Stimulated activated CD8-positive, alpha-beta memory T cell treated with anti-CD3 and anti-CD28 coated beads, Interleukin-15, amount 100 ng/mL, for 24 hours (primary cell): ENCODE measurements at regions not wholly inside any gene's neighbourhood (a gene's known extent, or its start where the extent isn't known, plus 50 kb on each side); places are given as distances from the start of the nearest gene placed in this dataset.

Source experiments
- DNase-seq: peaks from one replicate; pipeline ENCODE4 v3.0.0-alpha.2; 2020; ENCODE audit warnings: low read depth

DNA sequence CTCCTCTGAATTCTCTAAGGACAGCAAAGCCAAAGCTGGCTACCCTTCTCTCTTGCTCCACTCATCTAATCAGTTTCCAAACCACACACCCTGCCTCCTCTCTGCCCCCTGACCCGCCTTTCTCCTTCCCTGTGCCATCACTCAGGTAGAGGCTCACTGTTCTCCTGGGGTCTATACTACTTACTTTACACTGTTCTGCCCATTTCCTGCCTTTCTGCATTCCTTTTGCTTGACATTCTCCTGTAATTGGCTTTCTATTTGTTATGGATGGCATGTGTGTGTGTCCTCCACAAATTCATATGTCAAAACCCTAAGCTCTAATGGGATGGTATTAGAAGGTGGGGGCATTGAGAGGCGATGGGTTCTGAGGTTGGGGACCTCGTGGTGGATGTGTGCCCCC is 675.2 kb upstream of the ID2 start:
- DNase-seq: no peak

DNA sequence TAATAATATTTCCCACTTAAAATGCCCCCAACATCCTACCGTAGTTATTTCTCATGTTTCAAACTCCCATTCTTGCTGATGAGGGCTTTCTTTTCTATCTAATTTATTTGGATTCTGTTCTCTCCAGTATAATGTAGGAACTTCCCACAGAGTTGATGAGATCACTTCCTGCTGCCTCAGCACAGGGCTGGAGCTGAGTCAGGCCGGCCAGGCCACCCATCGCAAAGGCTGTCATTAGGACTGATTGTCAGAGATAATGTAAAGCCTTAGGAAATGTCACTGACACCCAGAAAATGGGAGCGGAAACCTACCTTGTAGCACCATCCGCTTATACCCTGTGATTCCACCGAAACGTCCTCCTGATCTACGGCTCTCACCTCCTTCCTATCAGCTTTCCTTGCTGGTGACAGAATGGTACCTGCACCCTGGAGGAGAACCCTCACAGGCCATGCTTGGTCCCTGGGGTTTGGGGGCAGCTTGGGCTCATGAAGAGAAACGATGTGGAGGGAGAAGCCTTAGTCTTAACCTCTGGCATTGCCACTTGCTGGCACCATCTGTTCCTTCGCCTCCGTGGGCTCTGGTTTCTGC is 672.8 kb upstream of the ID2 start:
- DNase-seq: no peak

DNA sequence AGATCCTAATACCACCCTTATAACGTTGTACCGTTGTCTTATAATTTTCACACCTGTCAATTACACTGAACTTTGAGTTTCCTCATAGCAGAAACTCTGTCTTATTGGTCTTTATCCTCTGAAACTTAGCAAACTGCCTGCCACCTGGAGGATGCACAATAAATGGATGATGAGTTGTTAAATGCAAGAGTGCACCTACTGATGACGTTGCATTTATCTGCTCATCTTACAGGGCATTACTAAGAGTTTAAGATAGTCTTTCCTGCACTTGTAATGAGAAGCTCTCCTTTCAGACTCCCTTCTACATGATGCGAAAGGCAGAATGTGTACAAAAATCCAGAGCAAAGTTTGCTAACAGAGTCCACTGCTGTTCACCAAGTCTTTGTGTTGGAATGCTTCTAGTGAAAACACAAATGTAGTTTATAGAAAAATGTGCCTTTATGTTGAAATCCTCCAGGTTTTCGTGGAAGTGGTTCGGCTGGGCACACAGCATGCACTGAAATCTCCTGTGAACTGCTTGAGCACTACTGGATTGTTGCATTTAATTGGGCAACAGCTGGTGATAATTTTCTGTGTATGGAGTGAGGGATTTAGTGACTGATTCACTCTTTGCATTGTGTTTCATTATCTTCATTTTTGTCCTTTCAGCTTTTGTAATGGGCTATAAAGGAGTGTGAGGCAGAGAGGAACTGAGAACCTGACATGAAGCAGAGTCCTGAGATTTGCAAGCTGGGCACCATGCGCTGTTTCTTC is 665.8 kb upstream of the ID2 start:
- DNase-seq: no peak

DNA sequence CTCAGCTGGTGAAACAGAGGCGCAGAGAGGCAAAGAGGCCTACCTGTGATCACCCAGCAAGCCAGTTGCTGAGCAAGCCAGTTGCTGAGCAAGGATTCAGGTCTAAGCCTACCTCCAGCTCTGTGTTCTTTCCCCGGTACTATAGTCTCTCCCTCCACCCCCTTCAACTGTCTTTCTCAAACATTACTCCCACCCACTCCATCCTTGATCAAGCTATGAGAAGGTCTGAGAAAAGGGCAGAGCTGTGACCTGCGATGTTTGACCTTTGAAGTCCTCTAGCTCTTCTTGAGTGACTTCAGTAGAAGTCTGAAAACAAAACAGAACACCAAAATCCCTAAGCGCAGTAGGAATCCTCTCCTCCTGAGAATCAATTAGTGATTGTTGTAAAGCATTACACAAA is 665.2 kb upstream of the ID2 start:
- no peak for DNase-seq

DNA sequence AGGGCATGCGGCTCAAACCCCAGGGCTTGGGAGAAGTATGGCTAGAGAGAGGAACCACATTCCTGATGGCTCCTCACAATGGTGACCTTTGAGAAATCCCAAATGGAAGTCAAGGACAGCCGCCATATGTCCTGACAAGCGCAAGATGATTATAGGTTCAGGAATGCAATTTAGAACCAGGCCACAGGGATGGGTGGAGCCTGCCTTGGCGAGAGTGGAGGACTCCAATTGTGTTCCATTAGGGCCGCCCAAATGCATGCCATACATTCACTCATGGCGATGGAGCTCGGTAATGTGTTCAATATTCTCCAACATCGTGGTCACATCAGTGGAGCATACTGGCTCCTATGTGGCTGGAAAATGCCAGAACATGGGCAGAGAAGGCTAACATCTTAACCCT is 662.9 kb upstream of the ID2 start:
- no peak for DNase-seq

DNA sequence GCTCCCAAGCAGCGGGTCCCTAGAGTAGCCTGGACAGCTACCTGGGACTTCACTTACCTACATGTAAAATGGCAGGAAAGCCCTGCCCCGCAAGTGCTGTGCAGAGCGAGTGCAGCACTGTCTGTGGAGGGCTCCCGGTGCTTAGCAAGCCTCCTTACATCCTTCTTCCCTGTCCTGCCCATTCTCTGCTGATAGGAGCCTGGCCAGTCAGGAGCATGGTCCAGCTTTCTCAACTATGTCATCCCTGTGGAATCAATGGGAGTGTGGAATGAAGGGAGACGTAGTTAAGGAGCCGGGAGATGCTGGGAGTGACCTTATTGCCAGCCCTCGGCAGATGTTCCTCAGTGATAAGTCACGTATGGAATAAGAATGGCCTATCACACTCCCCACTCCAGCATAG is 661.9 kb upstream of the ID2 start:
- no peak for DNase-seq

DNA sequence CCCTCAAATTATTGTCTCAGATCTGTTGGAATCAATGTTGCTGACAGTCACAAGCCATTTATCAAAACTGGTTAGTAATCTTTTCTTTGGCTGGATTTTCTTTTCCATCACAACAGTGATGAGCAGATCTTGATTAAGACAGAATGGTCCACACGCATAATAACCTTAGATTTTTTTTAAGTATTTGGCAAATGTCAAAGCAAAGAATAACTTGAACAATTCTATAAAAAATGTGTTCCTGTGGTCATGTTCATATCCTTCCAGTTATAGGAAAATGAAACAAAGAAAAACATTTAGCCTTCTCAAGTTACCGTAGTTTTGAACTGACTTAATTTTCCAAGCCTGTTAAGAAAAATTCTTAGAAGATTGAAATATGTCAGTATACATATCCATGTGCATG is 659.9 kb upstream of the ID2 start:
- DNase-seq: no peak

DNA sequence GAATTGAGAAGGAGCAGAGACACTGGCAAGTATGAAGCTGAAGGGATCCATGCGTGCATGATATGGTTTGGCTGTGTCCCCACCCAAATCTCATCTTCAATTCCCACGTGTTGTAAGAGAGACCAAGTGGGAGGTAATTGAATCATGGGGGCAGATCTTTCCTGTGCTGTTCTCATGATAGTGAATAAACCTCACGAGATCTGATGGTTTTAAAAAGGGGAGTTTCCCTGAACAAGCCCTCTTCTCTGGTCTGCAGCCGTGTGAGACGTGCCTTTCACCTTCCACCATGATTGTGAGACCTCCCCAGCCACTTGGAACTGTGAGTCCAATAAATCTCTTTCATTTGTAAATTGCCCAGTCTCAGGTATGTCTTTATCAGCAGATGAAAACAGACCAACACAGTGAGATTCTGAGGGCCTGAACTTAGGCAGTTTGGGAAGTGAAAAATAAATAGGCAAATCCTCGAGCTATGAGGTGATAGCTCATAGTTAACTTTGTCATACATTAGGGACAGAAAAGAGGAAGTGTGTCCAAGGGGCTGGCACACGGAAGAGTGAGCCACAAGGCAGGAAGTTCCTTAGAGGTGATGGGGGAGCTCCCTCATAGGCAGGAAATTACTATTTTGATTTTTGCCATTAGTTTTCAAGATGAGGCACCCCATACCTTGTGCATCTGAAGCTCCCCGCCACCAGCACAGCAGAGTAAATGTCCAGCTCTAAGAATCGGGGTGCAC is 658.8 kb upstream of the ID2 start:
- DNase-seq: no peak

DNA sequence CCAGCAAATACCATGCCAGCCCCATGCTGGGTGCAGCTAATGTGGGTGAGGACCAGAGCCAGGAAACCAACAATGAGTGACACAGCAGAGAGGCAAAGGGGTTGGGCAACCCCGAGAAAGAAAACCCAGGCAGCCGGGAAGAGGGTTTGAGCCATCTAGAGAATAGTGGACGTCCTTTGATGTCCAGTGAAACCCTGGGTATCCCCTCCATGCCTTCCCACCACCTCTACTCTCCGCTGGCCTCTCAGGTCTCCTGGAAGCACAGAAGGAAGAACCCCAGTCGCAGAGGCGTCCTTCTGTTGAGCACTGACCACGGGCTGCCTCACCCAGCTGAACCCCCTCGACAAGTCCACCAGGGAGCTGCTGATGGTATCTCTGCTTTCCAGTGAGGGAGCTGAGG is 657.4 kb upstream of the ID2 start:
- DNase-seq: no peak

DNA sequence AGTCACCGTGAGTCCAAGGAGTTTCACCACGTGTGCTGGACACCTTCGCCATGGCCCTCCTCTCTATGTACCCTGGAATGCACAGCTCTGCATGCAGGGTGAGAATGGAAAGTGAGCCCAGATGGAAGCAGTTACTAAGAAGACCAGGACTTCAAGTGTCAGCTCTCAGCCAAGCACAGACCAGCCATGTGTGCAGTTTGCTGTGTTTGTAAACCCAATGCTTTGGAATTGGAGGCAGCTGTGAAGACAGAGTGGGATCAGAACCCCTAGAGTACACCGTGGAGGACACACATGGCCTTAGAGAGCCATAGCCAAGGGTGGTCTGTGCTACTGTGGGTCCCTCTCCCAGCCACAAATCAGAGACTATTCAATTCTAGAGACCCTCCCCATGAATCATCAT is 655.5 kb upstream of the ID2 start:
- DNase-seq: no peak

DNA sequence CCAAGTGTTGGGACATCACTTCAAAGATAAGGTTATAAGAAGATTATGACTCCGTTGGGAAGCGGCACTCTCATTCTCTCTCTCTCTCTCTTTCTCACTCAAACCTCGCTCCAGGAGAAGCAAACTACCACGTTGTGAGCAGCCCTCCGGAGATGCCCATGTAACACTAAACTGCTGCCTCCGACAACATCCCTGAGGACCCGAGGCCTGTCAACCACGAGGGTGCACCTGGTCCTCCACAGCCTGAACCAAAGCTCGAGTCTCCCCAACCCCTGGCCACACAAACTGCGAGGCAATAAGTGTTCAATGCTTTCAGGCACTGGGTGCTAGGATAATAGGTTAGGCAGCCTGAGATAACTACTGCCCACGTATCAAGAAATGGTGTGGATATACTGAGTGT is 654.5 kb upstream of the ID2 start:
- DNase-seq: no peak

DNA sequence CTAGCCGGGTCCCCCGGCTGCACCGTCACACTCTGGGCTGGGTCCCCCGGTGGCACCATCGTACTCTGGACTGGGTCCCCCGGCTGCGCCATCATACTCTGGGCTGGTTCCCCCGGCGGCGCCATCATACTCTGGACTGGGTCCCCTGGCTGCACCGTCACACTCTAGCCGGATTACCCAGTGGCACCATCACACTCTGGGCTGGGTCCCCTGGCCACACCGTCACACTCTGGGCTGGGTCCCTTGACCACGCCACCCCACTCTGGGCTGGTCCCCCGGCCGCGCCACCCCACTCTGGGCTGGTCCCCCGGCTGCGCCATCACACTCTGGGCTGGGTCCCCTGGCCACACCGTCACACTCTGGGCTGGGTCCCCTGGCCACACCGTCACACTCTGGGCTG is 653.8 kb upstream of the ID2 start:
- no peak for DNase-seq

DNA sequence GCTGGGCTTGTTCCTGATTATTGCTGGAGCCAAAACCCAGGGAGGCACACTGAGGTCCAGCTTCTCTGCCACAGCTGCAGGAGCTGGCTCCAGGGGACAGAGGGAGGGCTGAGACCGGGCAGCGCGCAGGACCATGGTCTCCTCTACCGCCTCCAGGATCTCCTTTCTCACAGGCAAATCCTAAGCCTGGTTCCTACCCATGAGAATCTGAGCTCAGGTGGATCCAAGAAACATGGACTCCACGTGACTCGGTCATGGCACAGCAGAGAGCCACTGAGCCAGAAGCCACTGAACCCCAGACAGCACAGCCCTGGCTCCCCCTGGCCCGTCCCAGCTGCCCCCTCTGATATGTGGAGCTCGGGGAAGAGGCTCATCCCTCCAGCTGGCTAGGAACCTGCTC is 653.4 kb upstream of the ID2 start:
- DNase-seq: no peak

DNA sequence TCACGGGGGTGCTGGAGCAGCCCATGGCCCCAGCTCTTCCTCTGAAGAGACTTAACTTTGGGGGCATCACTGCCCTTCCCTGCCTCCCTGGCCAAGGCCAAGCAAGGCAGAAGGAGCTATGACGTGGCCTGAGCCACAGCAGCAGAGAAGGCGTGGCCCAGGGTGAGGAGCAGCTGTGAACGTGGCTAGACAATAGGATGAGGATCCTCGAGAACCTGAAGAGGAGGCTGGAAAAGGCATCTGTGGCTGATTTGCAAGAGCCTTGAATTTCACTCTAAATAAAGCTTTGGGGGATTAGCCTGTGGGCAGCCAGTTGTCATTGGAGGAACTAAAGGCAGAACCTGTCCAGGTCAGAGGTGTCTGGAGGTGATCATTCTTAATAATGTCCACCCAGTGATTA is 652.9 kb upstream of the ID2 start:
- DNase-seq: no peak

DNA sequence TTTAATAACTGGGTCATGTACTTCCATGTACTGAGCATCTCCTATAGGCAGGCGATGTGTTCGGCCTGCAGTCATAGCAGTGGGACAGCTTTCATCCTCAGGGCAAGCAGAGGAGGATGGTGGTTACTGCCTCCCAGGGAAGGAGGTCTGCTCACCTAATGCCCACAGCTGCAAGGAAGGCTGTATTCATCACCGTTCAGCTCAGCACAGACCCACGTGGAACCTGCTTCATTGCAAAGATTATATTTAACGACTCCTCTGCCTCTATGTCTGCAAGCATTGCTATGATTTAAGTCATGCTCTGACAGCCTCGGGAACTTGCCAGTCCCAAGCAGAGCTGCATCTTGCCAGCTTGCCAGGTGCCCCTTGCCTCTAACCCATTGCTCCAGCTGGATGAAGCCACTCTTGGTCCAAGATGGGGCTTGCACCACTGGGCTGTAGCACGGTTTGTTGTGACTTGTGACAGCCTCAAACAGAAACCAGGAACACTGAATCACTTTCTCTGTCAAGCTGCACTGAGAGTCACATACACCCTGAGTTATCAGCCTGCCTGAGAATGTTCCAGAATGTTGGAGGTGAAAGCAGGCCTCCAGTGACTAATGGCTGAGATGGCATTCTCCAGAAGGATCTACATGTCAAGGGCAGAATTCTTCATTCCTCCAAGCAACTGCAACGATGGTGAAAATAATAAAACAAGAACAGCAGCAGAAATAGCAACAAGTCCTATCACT is 651.1 kb upstream of the ID2 start:
- DNase-seq: no peak

DNA sequence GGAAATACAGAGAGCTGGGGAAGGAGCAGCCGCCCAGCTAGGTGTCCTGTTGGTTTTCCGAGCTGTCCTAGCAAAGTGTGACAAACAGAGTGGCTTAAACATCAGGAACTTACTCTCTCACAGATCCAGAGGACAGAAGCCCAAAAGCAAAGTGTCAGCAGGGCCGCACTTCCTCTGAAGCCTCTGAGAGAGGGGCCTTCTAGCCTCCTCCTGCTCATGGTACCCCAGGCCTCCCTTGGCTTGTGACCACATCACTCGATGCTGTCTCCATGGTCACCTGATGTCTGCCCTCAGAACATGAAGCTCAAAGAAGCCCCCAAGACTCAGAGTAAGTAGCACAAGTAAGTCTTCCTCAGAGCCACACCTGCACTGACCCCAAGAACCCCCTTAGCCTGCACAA is 650.5 kb upstream of the ID2 start:
- no peak for DNase-seq

DNA sequence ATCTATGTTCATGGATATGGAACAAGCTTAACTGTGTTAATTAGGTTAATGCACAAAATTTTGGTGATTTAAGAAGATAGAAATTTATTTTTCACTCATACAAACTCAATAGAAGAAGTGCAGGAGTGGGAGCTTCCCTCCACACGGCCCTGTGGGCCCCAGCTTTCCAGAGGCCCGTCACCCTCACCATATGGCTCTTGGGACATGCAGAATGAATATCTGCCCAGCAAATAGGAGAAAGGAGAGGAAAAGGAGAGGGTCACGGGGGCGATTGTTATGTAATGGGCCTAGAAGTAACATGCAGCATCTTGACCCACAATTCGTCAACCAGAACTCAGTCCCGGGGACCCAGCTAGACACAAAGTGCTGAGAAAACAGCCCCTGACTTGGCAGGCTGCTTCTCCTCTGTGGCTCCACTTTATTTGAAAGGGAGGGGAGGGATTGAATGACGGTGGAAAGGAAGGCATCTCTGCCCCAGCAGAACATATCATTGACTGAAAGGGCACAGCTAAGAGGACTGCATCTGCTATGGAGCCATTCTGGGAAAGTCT is 648.2 kb upstream of the ID2 start:
- no peak for DNase-seq

DNA sequence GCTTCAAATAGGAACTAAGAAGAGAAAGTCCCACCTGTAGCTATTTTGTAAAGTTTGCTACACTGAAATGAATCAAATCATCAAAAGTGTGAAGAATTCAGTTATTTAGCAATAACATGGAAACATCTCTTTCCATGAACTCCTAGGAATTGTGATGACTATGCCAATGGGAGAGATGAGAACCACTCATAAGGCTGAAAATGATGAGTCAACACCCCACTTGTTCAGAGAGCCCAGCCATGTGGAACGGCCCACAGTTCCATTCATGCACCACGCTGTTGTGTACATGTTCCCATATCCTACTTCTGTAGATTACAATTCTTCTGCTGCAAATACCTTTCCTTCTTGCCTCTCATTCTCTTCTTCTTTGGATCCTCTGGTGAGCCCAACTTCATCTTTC is 645.5 kb upstream of the ID2 start:
- DNase-seq: no peak

DNA sequence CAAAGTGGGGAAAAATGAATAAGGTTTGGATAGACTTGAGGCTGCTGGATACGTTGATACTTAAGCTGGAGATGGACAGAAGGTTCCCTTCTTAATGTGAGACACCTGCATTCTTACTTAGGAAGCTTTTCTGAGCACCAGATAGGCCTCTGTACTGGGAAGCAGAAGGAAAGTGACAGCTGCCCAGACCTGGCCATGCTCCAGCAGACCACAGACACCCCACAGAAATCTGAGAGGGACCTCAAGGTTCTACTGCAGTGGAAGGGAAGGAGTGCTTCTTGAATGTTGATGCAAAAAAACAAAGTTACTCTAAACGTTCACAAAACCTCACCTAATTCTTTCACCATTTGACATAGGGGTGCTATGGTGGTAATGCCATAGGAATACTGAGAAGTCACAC is 642.1 kb upstream of the ID2 start:
- no peak for DNase-seq

DNA sequence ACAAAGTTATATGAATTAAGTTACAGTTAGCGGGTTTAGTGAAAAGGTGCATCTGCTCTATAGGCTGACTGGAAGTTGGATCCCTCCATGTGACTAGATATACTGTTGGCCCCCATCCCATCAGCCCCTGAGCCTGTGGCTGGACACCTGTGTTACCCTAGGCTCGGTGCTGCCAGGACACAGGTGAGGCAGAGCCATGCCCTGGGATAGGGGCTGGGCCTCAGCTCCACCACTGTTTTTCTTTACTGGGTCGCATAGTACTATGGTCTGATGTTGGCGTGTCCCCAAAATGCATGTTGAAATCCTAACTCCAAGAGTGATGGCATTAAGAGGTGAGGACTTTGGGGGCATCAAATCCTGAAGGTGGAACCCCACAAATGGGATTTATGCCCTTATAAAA is 638.6 kb upstream of the ID2 start:
- no peak for DNase-seq

DNA sequence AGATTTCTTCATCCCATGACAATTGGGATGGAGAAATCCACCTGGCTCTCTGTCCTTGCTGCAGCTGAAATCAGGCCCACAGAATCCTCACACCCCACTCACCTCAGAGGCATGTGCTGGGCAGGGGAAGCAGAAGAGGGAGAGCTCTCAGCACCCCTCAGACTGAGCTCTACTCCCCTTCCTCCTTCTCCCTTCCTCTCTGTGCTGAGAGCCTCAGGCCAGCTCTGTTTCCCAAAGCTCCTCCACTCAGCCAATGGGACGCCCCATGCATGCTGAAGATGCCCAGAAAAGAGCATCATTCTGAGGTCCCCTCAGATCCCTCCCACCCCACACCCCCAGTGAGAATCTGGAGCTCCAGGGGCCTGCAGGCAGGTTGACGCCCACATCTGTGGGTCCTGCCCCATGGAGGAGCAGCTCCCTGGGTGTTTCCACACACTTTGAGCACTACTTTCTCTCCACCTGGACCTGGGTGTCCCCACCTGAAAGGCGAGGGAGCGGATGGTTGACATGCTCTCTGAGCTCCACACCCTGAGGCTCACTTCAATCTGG is 637.7 kb upstream of the ID2 start:
- DNase-seq: no peak

DNA sequence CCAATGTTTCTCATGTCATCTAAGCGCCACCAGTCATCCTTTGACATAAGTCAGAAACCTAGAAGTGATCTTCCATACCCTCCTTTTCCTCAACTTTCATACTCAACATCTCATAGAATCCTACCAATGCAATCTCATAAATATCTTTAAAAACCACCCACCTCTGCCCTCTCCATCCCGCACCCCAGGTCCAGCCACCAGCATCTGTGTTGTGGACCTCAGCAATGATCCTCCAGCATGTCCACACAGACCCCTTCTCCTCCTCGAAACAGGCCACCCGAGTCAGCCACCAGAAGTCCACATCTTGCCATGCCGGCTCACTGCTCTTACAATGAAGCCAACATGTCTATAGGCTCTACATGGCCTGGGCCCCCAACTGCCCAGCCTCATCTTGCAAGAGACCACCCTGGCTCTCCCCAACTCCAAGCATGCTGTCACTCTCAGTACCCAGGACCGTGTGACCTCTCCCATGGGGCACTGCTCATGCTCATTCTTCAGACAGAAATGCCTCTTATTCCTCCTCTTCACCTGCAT is 636.7 kb upstream of the ID2 start:
- no peak for DNase-seq
